Esophagus squamous epithelium (tissue), 4 donors: ENCODE measurements at regions not wholly inside any gene's neighbourhood (a gene's known extent, or its start where the extent isn't known, plus 50 kb on each side); places are given as distances from the start of the nearest gene placed in this dataset.

ENCODE experiments used
- POLR2A ChIP-seq, 4 donors: fragments of 450-650 bp; IDR thresholded peaks; one replicate each; pipeline ENCODE4 v1.6.1; 2017; ENCODE audit warnings: antibody characterized with exemption in 4 of 4, mild to moderate bottlenecking in 4 of 4, moderate library complexity in 3 of 4
- TF ChIP-seq, protein P1 (sequence below), 6 experiments: fragments of 450-650 bp in 4 of 6; fragments of 200-600 bp in 2 of 6; sonication (generic) in 2 of 6; IDR thresholded peaks; one replicate each; pipeline ENCODE4 v1.5.1; 2016 to 2019; ENCODE audit warnings: antibody characterized with exemption in 6 of 6, mild to moderate bottlenecking in 4 of 6, moderate library complexity in 4 of 6

DNA sequence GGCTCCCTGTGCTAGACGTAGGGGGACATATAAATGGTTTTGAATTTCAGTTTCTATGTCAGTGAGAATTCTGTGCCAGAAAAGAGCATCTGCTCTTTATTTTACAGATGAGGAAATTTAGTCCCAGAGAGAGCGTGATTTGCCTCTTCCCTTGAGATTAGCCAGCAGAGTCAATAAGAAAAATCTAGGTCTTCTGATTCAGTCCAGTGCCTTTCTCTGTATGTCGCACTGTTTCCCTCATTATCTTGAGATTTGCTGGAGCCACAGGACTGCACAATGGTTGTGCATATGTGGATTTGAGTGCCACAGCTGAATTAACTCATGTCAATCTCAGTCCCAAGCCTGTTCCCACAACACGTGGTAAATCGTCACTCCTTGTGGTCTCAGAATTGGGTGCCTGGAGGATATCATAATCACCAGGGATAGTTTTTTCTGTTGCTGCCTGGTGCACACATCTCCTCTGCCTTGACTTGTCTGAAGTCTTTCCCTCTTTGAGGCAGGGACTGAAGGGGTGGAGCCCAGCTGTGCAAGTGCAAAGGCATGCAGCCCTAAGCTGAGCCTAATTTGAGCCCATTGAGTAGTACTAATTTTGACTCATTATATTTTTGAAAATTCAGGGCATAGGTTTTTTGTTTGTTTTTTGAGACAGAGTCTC, 276.7 kb downstream of the SOX4 start:
- TF ChIP-seq, protein P1, sequence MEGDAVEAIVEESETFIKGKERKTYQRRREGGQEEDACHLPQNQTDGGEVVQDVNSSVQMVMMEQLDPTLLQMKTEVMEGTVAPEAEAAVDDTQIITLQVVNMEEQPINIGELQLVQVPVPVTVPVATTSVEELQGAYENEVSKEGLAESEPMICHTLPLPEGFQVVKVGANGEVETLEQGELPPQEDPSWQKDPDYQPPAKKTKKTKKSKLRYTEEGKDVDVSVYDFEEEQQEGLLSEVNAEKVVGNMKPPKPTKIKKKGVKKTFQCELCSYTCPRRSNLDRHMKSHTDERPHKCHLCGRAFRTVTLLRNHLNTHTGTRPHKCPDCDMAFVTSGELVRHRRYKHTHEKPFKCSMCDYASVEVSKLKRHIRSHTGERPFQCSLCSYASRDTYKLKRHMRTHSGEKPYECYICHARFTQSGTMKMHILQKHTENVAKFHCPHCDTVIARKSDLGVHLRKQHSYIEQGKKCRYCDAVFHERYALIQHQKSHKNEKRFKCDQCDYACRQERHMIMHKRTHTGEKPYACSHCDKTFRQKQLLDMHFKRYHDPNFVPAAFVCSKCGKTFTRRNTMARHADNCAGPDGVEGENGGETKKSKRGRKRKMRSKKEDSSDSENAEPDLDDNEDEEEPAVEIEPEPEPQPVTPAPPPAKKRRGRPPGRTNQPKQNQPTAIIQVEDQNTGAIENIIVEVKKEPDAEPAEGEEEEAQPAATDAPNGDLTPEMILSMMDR (IDR thresholded peaks at IDR 0.05) = no peak
- TF ChIP-seq POLR2A (IDR thresholded peaks at IDR 0.05) = no peak
